Prostate gland (tissue), 2 donors: ENCODE measurements at regions not wholly inside any gene's neighbourhood (a gene's known extent, or its start where the extent isn't known, plus 50 kb on each side); places are given as distances from the start of the nearest gene placed in this dataset.

Source experiments
- CTCF ChIP-seq, 4 experiments: fragments of 200-600 bp in 2 of 4; fragments of 450-650 bp in 2 of 4; sonication (generic) in 2 of 4; IDR thresholded peaks; 1 replicate in 3 of 4; 2 replicates in 1 of 4; pipeline ENCODE4 v1.5.1; 2016 to 2019; ENCODE audit warnings: antibody characterized with exemption in 4 of 4, mild to moderate bottlenecking in 2 of 4, moderate library complexity in 2 of 4
- POLR2A ChIP-seq: fragments of 450-650 bp; IDR thresholded peaks from one replicate; pipeline ENCODE4 v1.6.1; 2016; ENCODE audit warnings: antibody characterized with exemption, mild to moderate bottlenecking

- no peak for TF ChIP-seq CTCF (IDR thresholded peaks at IDR 0.05)
- no peak for TF ChIP-seq POLR2A
Measured at GRCh38 chr1:98459486-98459870, 202.0 kb upstream of the SNX7 start.
